GM21367 (cell line): ENCODE measurements at regions not wholly inside any gene's neighbourhood (a gene's known extent, or its start where the extent isn't known, plus 50 kb on each side); places are given as distances from the start of the nearest gene placed in this dataset.

ENCODE experiments used
- ATAC-seq: cut with Tn5 transposase; IDR thresholded peaks from one replicate; pipeline ENCODE4 v1.9.1; 2021; ENCODE audit not compliant: unreplicated experiment

- no peak for ATAC-seq
These were observed 362.5 kb upstream of the CHRM3 start for GRCh38 chr1:239023732-239024360.

- no peak for ATAC-seq
These were observed 370.0 kb upstream of the CHRM3 start for GRCh38 chr1:239016337-239016736.

- ATAC-seq, result no peak
These were observed 375.0 kb upstream of the CHRM3 start for GRCh38 chr1:239011382-239011781.

DNA sequence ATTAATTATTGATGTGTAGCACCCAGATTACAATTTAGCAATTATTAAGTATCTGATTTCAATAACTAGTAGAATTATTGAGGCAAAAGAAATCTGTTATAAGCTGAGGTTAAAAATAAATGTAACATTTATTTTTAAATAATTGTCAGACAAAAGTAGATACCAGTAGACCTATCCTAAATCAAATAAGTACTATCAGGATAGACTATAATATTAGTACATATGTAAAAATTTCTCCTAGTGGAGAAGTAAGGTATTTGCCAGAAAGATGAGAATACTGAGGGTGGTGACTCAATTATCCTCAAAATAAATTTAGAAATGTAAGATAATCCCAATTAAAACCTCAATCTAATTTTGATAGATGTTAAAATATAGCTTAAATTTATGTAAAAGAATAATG lies 377.8 kb upstream of the CHRM3 start:
- no peak for ATAC-seq

- ATAC-seq, result no peak
These were observed 380.1 kb upstream of the CHRM3 start for GRCh38 chr1:239006276-239006675.

DNA sequence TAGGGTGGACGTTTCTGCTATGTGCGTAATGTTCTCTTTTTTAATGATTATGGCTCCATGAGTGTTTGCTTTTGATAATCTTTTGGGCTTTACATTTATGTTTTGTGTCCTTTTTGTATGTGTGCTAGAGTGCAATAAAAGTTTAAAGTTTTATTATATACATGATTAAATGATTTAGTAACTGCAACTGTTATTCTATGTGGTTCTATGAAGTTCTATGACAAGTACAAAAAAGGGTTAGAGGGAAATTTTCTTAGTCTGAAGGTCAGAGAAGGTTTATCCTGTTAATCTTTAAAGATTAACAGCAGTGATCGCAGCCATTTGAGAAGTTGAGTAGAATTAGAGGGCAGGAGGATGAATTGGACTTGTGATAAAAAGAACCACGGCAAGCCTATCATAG lies 386.4 kb upstream of the CHRM3 start:
- no peak for ATAC-seq

GRCh38 chr1:238998577-238998976 lies 387.8 kb upstream of the CHRM3 start:
- ATAC-seq, result no peak

GRCh38 chr1:238991765-238992495 lies 394.4 kb upstream of the CHRM3 start:
- no peak for ATAC-seq

DNA sequence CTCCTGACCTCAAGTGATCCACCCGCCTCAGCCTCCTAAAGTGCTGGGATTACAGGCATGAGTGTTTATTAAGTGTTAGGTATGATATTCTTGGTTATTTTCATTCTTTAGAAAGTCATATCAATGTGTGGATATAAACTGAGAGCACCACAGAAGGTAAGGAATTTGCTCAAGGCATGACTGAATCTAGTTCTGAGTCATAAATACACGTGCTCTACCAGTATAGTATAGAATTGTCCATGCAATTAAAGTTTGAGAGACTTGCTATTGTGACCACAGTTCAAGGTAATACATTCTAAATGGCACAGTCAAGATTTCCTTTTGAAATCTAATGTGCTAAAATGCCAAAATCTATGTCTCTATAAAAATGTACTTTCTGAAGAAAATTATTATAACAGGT lies 401.1 kb upstream of the CHRM3 start:
- no peak for ATAC-seq

DNA sequence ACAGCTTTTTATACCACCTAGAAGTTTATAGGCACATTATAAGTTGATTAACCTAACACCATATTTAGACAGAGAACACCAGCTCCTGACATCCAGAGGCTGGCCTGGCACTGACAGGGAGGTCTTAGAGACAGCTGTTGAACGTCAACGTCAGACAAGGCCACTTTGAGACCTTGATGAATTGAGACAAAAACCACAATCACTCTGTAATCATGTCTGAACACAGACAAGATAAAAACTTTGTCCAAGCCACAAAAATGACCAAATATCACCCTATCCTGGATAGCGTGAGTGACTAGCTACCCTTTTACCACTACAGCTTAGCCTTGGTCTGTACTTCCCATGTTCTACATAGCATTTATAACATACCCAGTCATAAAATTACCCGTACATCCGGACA lies 403.6 kb upstream of the CHRM3 start:
- ATAC-seq, result no peak

- no peak for ATAC-seq
These were observed 404.9 kb upstream of the CHRM3 start for GRCh38 chr1:238981317-238981933.

- ATAC-seq, result no peak
These were observed 406.3 kb upstream of the CHRM3 start for GRCh38 chr1:238980053-238980452.

DNA sequence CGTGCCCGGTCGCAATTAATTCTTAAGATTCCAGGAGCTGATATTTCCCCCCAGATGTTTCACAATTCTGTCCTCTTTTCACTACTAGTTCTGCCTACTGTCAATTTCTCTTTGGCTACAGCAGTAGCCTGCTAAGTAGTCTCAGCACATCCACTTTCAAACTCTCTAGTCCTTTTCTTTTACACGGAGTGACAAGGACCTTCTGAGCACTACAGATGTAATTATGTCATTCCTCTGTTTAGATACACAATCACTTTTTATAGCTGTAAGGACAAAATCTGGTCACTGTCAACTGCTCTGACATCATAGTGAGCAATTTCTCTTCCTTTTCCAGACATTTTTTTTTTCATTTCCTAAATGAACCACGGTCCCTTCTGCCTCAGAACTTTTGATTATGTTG lies 421.7 kb upstream of the CHRM3 start:
- ATAC-seq, result no peak

GRCh38 chr1:238962941-238963340 lies 423.4 kb upstream of the CHRM3 start:
- ATAC-seq, result no peak

DNA sequence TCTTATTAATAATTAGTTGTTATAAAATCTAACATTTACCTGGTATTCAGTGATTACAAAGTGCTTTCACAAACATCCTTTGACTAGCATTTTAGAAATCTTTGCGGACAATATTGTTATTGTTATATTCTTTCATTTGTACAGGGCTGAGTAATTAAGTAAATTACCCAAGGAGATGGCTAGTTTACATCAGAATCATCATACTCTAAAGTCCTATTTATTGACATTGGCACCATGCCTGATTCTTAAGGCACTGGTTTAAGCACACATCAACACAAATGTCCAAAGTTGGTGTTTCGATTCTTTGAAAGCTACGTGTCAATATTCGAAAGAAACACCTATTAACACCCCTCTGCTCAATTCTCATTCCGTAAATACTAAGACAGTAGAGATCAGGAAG lies 424.6 kb upstream of the CHRM3 start:
- ATAC-seq, result no peak

DNA sequence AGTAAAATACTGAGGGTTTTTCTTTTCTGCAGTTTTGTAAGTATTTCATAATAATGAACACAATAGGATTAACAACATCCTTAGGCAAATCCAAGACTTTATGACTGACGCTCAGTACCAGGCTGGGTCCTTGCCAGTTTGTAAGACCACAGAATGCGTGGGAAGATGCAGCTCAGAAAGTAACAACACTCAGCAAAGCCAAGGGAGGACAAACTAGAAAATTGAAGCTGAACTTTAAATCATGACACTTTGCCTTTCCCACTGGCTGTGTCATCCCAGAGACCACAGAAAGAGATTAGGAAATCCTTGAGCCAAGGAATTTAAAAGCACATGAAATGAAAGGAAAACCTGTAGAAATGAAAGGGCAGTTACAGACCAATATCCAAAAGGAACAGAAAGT lies 426.3 kb upstream of the CHRM3 start:
- no peak for ATAC-seq

- no peak for ATAC-seq
These were observed 430.4 kb upstream of the CHRM3 start for GRCh38 chr1:238955934-238956333.

DNA sequence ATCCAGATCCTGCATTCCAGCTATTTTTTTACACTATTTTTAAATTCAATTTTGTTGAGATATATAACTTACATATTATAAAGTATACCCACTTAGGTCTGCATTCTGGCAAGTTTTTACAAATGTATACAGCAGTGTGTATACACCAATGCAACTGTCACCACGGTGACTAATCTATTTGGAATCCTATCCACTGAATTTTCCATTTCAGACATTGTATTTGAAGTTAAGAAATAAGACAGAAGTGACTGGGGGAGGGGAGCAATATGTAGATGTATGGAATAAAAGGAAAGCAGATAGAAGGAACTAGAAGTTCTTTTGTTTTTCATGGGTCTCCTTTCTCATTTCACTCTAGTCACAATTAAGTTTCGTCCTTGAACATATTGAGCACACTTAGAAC lies 431.5 kb upstream of the CHRM3 start:
- no peak for ATAC-seq

DNA sequence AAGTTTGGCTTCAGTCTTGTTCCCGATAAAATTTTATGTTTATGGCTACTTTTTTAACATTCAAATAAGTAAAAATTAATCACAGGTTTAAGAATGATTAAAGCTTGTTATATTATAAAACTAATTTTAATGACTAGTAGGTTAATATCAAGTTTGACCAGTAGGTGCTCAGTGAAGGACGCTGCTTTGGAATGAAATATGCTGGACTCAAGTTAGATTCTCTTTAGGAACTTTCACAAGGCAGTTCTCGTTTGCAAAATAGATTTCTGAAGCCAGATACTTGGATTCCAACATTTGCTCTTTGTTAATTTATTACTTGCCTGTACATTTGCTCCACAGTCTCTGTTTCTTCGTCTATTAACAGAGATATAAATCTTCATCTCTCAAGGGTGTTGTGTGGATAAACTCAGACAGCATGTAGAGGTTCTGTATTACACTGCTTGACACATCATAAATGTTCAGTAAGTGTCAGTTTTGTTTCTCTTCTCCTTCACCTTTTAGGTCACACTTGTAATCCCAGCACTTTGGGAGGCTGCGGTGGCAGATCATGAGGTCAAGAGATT lies 432.8 kb upstream of the CHRM3 start:
- ATAC-seq, result no peak

GRCh38 chr1:238951809-238952208 lies 434.6 kb upstream of the CHRM3 start:
- no peak for ATAC-seq

GRCh38 chr1:238950784-238951183 lies 435.6 kb upstream of the CHRM3 start:
- no peak for ATAC-seq

GRCh38 chr1:238950017-238950416 lies 436.4 kb upstream of the CHRM3 start:
- ATAC-seq, result no peak
